Retinal pigment epithelial cell (primary cell): ENCODE measurements at regions not wholly inside any gene's neighbourhood (a gene's known extent, or its start where the extent isn't known, plus 50 kb on each side); places are given as distances from the start of the nearest gene placed in this dataset.

Source experiments
- DNase-seq: peaks from one replicate; pipeline ENCODE4 v3.0.0-alpha.2; 2010; ENCODE audit warnings: low read depth
- H3K4me3 ChIP-seq: 2 replicates; pipeline ENCODE4 v1.5.1; 2011; ENCODE audit warnings: mild to moderate bottlenecking, low read length, control low read depth, moderate library complexity
- TF ChIP-seq, protein P1 (sequence below): conservative IDR thresholded peaks from 2 replicates; pipeline ENCODE4 v1.5.1; 2011; ENCODE audit warnings: low read depth, low read length, control low read depth, inconsistent platforms

DNA sequence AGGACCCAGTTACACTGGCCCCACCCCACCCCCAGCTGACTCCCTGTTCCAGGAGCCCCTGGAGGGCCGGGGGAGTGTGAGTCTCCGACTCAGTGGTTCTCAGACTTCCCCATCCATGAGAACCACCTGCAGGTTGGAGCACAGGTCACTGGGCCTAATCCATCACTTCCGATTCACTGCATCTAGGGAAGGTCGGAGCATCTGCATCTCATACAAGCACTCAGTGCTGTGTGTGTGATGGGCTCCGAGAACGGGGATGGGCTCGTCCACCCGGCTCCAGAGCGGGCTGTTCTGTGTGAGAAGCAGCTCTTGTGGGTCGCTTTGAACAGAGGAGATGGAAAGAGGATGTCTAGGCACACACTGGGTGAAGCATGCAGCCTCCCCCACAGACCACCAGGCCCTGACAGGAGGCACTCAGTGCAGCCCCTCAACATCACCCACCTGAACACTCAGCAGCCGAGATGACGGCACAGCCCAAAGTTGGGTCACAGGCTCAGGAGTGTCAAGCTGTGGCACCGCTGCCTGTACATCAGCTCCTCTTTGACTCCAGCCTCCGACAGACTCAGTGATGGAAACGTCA lies 541.4 kb downstream of the BRD1 start:
- TF ChIP-seq, protein P1, sequence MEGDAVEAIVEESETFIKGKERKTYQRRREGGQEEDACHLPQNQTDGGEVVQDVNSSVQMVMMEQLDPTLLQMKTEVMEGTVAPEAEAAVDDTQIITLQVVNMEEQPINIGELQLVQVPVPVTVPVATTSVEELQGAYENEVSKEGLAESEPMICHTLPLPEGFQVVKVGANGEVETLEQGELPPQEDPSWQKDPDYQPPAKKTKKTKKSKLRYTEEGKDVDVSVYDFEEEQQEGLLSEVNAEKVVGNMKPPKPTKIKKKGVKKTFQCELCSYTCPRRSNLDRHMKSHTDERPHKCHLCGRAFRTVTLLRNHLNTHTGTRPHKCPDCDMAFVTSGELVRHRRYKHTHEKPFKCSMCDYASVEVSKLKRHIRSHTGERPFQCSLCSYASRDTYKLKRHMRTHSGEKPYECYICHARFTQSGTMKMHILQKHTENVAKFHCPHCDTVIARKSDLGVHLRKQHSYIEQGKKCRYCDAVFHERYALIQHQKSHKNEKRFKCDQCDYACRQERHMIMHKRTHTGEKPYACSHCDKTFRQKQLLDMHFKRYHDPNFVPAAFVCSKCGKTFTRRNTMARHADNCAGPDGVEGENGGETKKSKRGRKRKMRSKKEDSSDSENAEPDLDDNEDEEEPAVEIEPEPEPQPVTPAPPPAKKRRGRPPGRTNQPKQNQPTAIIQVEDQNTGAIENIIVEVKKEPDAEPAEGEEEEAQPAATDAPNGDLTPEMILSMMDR, result no peak
- DNase-seq, result no peak
- no peak overlapping the region for H3K4me3 ChIP-seq

DNA sequence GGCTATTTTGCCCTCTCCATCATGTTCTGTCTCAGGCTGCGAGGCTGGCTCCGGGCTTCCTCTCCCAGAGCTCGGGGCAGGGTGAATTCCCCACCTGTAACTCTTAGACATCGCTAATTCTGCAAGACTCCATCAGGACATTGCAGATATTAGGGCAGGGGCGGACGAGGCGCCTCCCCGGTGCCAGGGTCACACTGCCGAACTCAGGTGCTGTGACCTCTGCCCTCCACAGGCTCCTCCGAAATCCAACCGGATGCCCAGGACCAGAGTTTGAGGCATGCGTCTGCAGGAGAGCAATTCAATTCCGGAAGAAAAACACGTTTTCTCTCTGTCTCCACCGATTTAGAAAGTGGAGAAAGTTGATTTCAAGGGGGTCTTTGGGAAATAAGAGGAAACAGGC lies 542.7 kb downstream of the BRD1 start:
- TF ChIP-seq, protein P1, result no peak
- DNase-seq, result no peak
- no peak overlapping the region for H3K4me3 ChIP-seq

- DNase-seq, result no peak
- no peak overlapping the region for H3K4me3 ChIP-seq
- TF ChIP-seq, protein P1, result no peak
Observed at GRCh38 chr22:49284056-49284784, 543.5 kb downstream of the BRD1 start.

- DNase-seq, result no peak
- TF ChIP-seq, protein P1, result no peak
- H3K4me3 ChIP-seq, result no peak overlapping the region
Observed at GRCh38 chr22:49282596-49282995, 545.1 kb downstream of the BRD1 start.

GRCh38 chr22:49281467-49282340 lies 546.0 kb downstream of the BRD1 start:
- TF ChIP-seq, protein P1, result no peak
- no peak overlapping the region for H3K4me3 ChIP-seq
- DNase-seq, result no peak

GRCh38 chr22:49278340-49278739 lies 549.3 kb downstream of the BRD1 start:
- no peak for DNase-seq
- H3K4me3 ChIP-seq, result no peak overlapping the region
- TF ChIP-seq, protein P1, result no peak

GRCh38 chr22:49276567-49276966 lies 551.1 kb downstream of the BRD1 start:
- no peak for DNase-seq
- TF ChIP-seq, protein P1, result no peak
- no peak overlapping the region for H3K4me3 ChIP-seq
